NB4 (cell line): ENCODE measurements at regions not wholly inside any gene's neighbourhood (a gene's known extent, or its start where the extent isn't known, plus 50 kb on each side); places are given as distances from the start of the nearest gene placed in this dataset.

Experiments
- DNase-seq: peaks from one replicate; pipeline ENCODE4 v3.0.0; 2010; ENCODE audit warnings: low read depth
- H3K4me3 ChIP-seq: one replicate; pipeline ENCODE4 v1.5.1; 2011; ENCODE audit warnings: mild to moderate bottlenecking, low read depth, low read length, moderate library complexity
- MAX ChIP-seq: IDR thresholded peaks from 2 replicates; pipeline ENCODE4 v1.6.1; 2011; ENCODE audit warnings: low read depth, low read length
- MYC ChIP-seq: IDR thresholded peaks from 2 replicates; pipeline ENCODE4 v1.6.1; 2011; ENCODE audit warnings: low read depth, low read length
- POLR2A ChIP-seq: IDR thresholded peaks from 2 replicates; pipeline ENCODE4 v1.6.1; 2011; ENCODE audit warnings: mild to moderate bottlenecking; ENCODE audit not compliant: insufficient read length; ENCODE audit errors: extremely low read depth
- TF ChIP-seq, protein P1 (sequence below): IDR thresholded peaks from one replicate; pipeline ENCODE4 v1.5.1; 2012; ENCODE audit warnings: low read depth, low read length

GRCh38 chr14:50045039-50045711, 71.2 kb downstream of the VCPKMT start:
- peak; percentile 91 for DNase-seq
- TF ChIP-seq MYC (peak; percentile 89), MAX (peak; percentile 89), POLR2A (peak; percentile 30)
- TF ChIP-seq, protein P1, sequence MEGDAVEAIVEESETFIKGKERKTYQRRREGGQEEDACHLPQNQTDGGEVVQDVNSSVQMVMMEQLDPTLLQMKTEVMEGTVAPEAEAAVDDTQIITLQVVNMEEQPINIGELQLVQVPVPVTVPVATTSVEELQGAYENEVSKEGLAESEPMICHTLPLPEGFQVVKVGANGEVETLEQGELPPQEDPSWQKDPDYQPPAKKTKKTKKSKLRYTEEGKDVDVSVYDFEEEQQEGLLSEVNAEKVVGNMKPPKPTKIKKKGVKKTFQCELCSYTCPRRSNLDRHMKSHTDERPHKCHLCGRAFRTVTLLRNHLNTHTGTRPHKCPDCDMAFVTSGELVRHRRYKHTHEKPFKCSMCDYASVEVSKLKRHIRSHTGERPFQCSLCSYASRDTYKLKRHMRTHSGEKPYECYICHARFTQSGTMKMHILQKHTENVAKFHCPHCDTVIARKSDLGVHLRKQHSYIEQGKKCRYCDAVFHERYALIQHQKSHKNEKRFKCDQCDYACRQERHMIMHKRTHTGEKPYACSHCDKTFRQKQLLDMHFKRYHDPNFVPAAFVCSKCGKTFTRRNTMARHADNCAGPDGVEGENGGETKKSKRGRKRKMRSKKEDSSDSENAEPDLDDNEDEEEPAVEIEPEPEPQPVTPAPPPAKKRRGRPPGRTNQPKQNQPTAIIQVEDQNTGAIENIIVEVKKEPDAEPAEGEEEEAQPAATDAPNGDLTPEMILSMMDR: no peak

GRCh38 chr14:50045837-50046236, 70.5 kb downstream of the VCPKMT start:
- no peak overlapping the region for H3K4me3 ChIP-seq
- TF ChIP-seq MYC (no peak), MAX (no peak), POLR2A (no peak)
- TF ChIP-seq, protein P1: no peak
- no peak for DNase-seq

More at GRCh38 chr14:50045039-50045711, 71.2 kb downstream of the VCPKMT start:
- H3K4me3 ChIP-seq: no peak overlapping the region

- peak; percentile 93 for DNase-seq
- H3K4me3 ChIP-seq: no peak overlapping the region
Measured at GRCh38 chr14:50047274-50047676, 69.1 kb downstream of the VCPKMT start.

GRCh38 chr14:50049093-50049492, 67.3 kb downstream of the VCPKMT start:
- DNase-seq: no peak
- H3K4me3 ChIP-seq: no peak overlapping the region
- TF ChIP-seq, protein P1: no peak
- TF ChIP-seq MAX: no peak
- no peak for TF ChIP-seq MYC
- no peak for TF ChIP-seq POLR2A

More at GRCh38 chr14:50047274-50047676, 69.1 kb downstream of the VCPKMT start:
- TF ChIP-seq, protein P1: no peak
- TF ChIP-seq POLR2A: no peak
- TF ChIP-seq MAX: peak; percentile 47; the same call in 1 of the 2 replicates
- TF ChIP-seq MYC: 0 out of 2 replicates have a peak, but pooled peaks have one; percentile 30

GRCh38 chr14:50049703-50050570, 66.4 kb downstream of the VCPKMT start:
- TF ChIP-seq POLR2A (no peak), MAX (no peak), MYC (no peak)
- TF ChIP-seq, protein P1: no peak
- DNase-seq: no peak

More at GRCh38 chr14:50049703-50050570, 66.4 kb downstream of the VCPKMT start:
- H3K4me3 ChIP-seq: no peak overlapping the region
